ENCODE measurements at regions not wholly inside any gene's neighbourhood (a gene's known extent, or its start where the extent isn't known, plus 50 kb on each side); places are given as distances from the start of the nearest gene placed in this dataset.
A peak's percentile ranks its signal among the peaks of the same experiment; 100 is the strongest.

DNA sequence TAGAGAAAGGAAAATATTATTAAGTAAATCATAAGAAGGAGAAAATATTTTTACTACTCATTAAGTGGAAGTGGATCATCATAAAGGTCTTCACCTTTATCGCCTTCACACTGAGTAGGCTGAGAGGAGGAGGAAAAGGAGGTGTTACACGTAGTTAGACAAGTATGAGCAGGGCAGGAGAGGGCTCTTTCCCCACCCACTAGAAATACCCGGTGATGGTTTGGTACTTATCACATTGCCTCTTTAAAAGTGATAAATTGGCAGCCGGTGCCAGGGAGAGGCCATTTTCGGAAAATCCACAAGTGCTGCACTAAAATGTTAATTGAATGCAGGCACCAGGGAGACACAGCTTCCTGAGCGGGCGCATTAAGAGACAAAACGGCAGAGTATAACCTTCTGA, 598.7 kb upstream of the SOX11 start:
- DNase-seq: no peak

DNA sequence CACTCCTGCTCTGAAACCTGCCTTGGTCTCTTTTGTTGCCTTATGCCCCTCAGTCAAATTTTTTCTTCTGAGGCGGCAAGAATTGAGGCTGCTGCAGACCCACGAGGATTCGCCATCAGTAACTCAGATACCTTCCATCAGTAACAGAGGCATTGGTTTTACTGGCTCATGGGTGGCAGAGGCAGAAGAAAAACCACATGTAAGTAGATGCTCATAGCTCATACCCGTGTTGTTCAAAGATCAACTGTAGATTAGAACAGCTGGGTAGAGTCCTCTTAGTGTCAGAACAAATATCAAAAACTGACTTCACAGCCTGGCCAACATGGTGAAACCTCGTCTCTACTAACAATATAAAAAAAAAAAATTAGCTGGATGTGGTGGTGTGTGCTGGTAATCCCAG, 598.0 kb upstream of the SOX11 start:
- DNase-seq: no peak

DNA sequence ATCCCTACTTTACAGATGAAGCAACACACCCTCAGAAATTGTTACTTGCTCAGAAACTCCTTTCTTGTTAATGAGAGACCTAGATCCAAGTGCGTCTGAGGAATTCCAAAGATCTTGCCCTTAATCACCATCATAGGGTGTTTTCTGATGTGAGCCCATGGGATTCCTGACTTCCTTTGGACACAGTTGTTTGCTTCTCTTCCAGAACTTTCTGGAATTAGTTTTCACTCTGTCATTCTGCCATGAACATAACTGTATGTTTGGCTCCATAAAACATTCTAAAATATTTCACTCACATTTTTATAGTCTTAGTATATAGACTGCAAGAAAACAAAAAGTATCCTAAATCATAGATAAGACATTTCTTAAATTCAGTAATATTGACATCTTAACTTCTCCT, 593.9 kb upstream of the SOX11 start:
- DNase-seq: no peak

DNA sequence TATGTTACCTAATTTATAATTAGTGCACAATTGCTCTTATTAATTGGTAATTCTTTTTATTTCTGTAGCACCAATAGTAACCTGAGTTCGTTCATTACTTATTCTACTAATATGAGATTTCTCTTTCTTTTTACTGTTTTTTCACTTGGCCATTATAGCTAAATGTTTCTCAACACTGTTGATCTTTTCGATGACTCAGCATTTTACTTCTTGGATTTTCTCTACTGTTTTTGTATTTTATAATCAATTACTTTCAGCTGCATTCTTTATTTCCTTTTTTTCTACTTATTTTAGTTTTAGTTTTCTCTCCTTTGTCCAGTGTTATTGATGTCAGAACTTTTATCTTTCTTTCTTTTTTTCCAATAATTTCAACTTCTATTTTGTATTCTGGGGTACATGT, 589.4 kb upstream of the SOX11 start:
- no peak for DNase-seq

DNA sequence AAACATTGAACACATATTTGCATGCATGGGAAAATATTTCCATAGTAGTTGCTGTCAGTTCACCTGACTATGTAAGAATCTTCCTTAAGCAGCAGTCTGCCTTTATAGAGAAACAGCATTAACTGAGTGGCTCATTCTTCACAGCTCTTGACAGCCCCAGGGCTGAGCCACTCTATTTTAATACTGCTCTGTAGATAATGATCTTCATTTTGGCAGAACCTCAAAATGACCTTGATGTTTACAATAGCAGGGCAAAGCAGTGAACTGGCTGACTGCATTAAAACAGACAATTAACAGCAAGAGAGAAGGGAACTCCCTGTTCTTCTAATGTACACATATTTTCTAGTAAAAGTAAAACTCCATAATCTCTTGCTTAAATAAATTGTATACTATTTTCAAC, 580.6 kb upstream of the SOX11 start:
- no peak for DNase-seq

DNA sequence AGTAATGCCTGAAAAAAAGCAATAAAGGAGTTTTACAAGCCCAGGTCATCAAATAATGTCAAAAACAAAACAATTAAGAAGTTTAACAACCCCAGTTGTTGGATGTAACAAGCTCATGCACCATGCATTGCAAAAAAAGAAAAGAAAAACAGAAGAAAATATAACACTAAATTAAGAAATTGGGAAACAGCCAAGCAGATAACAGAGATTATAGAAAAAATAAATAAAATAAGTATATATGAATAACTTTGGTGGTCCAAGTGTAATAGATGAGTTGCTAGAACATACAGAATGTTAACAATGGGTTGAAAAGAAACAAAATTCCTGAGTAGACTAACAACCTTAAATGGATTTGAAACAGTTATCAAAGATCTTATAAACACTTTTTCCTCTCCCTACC, 573.1 kb upstream of the SOX11 start:
- DNase-seq: no peak

DNA sequence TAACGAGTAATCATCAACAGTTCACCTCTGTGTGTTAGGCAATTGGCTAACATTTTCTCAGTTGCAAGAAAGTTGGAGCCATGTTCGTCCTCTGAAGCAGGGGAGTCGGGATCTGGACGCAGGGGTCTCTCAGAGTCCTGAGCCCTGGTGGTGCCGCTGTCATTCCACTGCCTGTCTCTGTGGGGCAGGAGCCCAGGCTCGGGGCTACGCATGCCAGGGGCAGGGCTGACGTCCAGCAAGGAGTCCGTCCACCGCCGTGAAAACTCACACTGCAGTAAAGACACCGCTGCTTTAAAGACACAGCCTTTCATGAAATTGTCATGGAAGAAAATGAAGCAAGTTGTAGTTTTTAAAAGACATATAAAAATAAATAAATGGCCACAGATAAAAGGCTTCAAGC, 571.1 kb upstream of the SOX11 start:
- DNase-seq: no peak

DNA sequence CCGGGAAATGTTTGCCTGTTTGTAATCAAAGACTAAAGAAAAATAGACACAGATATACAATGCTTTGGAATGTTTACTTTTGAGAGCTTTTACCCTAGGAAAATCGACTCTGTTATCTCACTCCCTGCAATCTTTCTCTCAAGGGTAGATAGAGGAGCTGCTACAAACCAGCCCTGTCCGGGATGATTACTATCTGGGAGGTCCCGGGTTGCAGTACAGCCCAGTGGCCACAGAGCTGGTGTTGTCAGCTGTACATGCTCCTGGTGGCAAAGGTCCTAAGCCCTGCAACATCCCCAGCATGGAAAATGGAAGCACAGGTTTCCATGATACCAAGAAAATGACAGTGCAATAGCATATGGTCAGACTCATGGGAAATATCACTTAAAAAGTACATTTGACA, 570.5 kb upstream of the SOX11 start:
- peak; percentile 23 for DNase-seq

DNA sequence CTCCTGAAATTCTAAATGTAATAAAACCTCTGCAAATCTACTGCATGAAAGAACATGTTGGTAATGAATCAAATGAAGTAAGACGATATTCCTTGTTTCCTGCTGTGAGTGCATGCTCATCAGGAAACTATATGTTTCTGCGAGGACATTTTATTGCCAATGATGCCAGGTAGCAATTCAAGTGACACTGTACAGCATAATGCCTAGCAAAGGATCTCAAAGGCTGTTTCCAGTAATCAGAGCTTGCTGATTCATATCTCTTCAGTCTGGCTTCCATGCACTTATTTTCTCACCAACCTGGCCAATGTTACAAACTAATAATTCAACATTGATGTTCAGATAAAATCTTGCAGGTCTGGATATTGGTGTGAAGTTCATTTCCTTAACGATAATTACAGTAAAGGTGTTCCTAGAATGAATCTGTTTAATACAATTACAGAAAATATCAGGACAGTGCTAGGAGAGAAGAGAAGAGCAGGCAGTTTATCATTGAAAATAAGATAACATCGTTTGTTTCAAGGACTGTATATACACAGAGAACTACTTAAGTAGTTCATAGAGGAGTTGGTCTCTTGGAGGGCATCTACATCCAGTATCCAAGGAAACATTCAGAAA, 568.5 kb upstream of the SOX11 start:
- no peak for DNase-seq

DNA sequence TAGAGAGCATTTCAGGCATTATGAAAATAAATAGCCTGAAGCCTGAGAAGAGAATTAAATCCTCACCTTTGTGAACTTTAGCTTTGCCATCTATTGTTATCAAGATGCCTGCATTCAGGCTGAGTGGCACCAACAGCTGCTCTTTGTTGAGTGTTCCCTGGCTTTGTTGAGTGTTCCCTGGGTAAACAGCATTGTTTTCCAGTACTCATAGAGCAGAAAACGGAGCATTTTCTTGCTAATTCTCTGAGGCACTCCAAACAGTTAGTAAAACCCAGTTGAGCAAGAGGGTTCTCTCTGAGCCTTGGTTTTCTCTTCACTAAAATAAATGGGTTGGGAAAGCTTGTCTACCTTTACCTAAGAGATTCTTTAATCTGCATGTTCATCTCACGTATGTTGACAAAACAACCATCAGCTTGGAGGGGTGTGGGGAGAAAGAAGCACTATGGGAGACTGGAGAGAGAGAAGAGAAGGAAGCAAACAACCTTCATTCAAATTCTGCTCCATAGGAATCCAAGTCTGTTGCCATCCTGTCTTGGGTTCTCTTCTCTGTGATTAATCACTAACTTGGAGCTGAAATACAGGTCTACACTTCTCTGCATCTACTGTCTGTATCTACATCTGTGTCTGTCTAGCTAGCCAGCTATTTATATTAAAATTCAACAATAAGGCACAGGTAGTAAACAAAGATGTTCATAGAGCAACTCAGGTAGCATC, 567.0 kb upstream of the SOX11 start:
- DNase-seq: no peak

DNA sequence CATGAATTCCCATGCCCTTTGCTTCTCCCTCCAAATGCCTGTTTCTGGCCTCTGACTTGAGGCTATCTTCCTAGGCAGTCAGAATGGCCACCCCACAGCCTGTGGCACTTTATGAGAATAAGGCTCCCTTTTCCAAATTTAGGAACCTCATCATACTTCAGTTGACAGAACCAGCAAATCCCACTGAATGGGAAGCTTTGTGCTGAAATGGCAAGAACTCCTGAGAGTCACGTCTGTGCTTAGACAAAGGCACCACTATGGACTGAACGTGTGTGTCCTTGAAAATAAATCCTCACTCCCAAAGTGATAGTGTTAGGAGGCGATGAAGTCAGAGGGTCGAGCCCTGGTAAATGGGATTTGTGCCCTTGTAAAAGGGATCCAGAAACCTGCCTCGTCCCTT, 559.9 kb upstream of the SOX11 start:
- DNase-seq: no peak

DNA sequence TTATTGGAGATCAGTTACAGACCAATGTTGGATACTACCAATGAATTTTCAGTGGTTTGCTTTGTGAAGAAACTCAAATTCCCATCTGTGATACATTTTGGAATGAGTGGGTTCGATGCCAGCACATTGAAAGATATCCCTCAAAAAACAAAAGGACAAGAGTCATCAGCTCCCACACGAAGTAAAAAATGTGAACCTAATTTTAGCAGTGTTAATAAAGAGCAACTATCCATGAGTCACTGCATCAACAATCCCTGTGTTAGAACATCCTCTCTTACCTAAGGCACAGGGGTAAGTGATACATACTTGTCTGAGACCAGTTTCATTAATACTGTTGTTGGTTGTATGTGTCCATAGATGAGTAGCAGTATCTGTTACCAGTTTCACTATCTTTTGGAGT, 551.8 kb upstream of the SOX11 start:
- no peak for DNase-seq

DNA sequence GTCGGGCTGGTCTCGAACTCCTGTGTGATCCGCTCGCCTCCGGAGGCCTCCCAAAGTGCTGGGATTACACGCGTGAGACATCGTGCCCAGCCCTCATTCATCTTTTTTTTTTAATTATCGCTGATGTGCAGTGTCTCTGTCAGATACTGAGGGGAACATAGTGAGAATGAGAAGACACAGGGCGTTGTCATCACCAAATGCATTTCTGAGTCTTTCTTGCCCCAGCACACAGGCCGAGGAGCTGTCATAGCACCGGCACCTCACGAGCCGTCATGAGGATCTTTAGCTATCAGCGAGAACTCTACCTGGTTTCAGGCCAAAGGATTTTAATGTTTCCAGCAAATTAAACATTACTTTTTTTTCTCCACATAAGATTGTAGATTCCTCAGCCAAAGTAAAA, 548.0 kb upstream of the SOX11 start:
- no peak for DNase-seq

DNA sequence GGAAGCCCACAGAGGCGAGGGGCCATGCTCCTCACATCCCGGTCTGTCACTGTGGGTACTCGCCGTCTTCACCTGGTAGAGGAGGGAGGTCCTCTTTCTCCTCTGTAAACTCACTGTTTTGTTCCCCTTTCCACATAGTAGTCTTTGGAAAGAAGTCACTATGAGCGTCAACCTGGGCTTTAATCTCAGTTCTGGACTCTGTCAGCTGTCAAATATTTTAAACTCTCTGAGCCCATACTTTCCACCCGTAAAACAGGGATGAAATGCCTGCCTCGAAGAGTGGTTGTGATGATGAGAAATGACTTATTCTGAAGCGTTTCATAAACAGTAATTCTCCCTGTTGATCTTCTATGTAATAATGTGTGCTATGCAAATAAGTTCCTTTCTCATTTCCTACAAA, 547.1 kb upstream of the SOX11 start:
- no peak for DNase-seq

DNA sequence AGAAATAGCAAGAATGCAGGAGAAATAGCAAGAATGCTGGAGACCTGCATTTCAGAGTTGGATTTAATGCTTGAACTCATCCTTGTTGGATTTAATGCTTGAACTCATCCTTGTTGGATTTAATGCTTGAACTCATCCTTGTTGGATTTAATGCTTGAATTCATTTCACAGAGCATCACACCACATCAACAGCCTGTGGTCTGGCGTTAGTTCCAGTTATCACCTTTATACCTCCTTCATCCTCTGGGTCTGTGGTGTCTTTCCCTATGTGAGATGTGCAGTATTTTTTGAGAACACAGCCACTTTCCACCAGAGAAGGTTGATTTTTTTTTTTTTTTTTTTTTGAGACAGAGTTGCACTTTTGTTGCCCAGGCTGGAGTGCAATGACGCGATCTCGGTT, 546.4 kb upstream of the SOX11 start:
- DNase-seq: no peak

DNA sequence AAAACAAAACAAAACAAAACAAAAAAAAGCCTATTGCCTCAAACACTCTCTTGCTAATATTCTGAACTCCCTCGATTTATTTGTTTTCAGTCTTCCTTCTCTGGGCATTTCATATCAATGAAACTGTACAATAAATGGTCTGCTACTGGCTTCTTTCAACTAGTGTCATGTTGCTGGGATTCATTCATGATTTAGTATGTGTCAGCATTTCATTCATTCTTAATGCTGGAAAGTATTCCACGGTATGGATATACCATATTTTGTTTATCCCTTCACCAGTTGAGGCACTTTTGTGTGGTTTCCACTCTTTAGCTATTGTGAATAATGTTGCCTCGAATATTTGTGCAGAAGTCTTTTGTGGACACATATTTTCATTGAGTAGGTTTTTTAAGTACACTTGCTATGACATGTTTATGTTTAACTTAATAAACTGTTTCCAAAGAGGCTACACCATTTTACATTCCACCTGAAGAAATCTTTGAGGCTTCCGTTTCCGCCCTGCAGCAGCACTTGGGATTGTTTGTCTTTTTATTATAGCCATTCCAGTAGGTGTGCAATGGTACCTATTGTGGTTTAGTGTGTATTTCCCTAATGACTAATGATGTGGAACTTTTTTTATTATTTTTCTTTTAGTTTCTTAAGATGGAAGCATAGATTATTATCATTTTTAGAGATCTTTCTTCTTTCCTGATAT, 543.6 kb upstream of the SOX11 start:
- DNase-seq: no peak

DNA sequence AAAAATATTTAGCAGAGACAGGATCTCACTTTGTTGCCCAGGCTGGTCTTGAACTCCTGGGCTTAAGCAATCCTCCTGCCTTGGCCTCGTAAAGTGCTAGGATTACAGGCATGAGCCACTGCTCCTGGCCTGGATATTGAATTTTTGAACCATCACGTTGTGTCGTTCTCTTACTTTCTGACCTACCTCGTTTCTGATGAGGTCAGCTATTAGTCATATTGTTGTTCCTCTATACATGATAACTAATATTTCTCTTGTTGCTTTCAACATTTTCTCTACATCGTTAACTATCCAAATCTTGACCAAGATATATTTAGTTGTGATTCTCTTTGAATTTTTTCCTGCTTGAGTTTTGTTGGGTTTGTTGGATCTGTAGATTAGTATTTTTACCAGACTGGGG, 541.3 kb upstream of the SOX11 start:
- no peak for DNase-seq

DNA sequence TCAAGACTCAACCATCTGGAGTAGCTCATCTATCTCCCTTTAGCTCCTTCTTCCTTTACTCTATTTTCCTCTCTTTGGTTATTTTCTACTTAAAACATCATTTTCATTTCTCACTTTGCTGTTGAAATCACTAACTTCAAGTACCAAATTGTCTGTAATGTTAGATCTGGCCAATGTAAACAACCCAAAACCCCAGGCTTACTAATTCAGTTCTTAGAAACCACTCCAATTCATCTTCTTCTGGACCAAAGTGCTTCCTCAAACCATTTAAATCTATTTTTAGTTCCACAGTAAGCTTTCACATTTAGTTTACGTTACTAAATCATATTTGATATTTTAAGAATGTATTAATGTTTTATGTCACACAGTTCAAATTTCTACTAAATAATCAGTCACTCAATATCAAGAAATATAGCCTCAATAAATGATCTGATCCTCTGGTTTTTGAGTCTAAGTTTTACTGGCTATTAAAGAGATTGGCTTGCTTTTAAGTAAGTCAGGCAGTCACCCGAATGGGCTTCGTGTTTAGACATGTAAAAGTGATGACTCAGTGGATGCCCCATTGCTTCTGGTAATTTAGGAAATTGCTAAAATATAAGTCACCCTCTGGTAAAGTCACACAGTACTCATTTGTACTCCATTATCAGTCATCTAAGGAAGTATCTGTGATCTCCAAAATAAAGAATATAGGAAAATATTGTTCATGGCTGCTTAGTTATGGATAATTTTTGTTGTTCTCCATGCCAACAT, 527.2 kb upstream of the SOX11 start:
- no peak for DNase-seq

DNA sequence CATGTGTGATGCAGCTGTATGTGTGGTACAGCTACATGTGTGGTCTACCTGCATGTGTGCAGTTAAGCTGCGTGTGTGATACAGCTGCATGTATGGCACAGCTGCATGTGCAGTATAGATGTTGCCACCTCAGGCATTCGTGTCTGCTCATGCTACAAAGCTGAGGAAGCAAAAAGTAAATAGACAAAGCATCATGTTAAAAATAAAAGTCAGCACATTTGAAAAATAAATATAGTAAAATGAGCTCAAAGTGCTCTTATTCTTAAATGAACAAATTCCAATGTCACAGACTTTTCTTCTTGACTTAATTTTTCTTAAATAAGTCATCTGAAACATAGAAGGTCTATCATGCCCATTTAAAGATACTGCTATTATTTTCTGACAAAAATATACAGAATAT, 519.3 kb upstream of the SOX11 start:
- no peak for DNase-seq

DNA sequence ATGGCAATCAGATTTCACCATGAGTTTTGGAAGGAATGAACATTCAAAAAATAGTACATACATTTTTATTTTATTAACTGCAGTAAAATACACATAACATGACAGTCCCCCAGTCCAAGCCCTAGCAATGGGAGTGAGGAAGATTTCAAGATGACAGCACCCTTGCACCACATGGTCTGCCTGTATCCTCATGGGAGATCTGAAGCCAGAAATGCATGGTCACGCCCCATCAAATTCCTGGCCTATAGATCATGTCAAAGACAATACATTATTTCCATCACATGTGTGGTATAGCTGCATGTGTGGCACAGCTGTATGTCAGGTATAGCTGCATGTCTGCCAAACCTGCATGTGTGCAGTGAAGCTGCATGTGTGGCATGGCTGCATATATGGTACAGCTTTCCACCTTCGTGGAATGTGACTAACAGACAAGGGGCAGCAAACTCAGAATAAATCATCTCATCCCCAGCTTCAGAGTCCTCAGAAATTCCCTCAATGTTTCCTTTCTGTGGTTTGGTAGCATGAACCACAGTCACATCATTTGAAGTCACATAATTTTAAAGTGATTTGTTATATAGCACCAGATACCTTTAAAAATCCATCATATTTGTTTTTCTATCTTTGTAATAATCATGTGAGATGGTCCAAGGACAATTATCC, 518.2 kb upstream of the SOX11 start:
- DNase-seq: no peak

DNA sequence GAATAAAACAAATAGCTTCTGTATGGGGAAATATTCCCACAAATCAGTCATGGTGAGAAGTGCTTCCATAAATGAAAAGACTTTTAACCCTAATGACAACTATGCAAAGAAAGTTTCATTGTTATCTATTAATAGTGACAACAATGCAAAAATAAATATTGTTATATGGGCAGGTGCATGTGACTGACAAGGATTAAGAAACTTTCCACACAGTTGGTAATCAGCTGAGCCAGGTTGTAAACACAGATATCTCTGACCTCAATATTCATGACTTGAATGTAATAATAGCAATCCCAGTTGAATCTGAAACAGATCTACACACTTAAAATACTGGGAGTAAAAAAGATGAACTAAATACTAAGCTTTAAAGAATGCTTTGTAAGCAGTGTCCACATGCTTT, 517.0 kb upstream of the SOX11 start:
- DNase-seq: no peak

DNA sequence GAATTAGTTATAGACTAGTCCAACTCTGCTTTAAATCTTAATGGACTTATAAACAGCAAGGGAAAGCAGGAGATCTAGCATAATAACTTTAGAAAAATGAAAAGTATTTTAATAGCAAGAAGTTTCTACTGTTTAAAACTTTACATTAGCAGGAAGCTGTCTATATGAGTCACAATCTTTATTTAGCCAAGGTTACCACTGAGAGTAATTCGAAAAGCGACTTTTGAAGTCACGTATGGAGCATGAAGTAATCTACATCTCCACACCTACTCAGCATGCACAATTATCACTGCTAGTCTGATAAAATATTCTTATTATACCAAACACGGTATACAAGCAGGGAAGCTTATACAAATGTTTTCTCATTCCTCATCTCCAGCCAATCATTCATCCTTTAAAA, 515.4 kb upstream of the SOX11 start:
- no peak for DNase-seq

DNA sequence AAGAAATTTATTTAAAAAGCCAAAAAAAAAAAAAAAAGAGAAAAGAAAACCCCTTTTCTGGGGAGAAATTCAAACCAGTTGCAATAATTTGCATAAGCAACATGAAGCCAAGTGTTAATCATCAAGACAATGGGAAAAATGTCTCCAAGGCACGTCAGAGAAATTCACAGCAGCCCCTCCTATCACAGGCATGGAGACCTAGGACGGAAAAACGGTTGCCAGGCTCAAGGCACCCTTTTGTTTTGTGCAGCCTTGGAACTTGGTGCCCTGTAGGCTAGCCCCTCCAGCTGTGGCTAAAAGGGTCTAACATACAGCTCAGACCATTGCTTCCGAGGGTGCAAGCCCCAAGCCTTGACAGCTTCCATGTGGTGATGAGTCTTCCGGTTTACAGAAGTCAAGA, 509.2 kb upstream of the SOX11 start:
- DNase-seq: no peak

All from NCI-H82 (cell line).